ENCODE measurements at regions not wholly inside any gene's neighbourhood (a gene's known extent, or its start where the extent isn't known, plus 50 kb on each side); places are given as distances from the start of the nearest gene placed in this dataset.

- DNase-seq (ENCODE audit: low spot score): no peak
These were observed 724.0 kb downstream of the IRX1 start for GRCh38 chr5:4319478-4320128.

GRCh38 chr5:4330327-4330726 lies 734.7 kb downstream of the IRX1 start:
- DNase-seq (ENCODE audit: low spot score): no peak

DNA sequence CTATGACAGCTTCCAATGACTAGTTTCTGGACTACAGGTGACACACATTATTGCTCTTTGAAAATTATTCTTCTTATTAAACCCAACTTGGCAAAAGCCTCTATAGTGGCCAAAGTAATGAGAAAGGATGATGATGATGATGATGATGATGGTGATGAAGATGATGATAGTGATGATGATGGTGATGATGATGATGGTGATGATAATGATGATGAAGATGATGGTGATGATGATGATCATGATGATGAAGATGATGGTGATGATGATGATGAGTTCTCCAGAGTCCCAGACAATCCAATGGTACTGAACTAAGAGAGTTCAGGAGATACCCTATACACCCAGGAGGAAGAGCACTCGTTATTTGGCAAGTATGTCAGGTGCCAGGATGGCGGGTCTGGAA lies 739.4 kb downstream of the IRX1 start:
- DNase-seq (ENCODE audit: low spot score): no peak

- no peak for DNase-seq (ENCODE audit: low spot score)
These were observed 741.9 kb downstream of the IRX1 start for GRCh38 chr5:4337519-4337918.

DNA sequence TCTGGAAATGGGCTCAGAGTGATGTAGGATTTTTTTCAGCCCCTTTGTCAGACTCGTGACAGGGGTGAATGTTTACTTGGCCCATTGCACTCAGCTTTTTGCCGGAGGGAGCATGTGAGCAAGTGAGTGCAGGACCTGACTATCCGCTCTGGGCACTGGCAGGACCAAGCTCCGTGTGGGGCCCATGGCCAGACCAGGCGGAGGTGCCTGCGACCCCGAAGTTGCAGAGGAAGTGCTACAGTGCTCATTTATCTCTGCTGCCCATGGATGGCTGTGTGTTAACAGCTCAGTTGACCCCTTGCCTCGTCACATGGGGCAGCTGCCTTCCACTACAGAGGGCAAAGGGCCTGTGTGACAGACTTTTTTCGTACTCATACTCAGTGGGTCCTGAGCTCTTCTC lies 744.3 kb downstream of the IRX1 start:
- no peak for DNase-seq (ENCODE audit: low spot score)

DNA sequence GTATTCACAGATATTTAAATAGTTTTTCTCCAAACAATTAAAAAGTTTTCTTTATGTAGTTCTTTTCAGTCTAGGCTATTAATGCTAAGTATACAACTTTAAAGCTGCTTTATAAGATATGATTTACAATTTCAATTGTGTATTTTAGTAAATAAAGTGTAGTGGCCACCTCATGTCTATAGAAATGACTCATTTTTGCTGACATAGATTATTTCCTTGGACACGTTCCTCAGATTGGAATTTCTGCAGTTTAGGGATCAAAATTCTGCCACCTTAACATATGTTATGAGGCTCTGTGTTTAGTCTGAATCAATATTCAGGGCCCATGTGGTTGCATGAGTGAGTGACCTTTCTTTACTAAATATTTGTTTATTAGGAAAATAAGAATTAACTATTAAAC lies 750.2 kb downstream of the IRX1 start:
- DNase-seq (ENCODE audit: low spot score): no peak

GRCh38 chr5:4348423-4348822 lies 752.8 kb downstream of the IRX1 start:
- no peak for DNase-seq (ENCODE audit: low spot score)

DNA sequence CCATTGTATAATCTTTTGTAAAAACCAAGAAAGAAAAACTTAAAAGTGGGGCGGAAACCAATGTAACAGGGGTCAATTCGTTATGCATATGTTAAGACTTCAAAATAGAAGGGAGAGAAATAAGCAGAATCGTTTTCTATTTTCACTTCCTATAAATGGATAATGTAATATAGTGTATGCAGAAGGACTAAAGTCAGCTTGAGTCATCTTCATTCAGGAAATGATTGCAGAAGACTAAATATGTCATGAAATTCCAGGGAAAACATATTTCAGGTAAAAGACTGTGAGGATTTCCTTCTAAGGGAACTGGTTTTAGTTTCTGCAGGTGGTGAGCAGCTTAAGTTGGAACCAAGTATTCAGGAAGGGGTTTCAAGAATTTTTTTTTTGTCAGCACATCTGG lies 753.3 kb downstream of the IRX1 start:
- no peak for DNase-seq (ENCODE audit: low spot score)

DNA sequence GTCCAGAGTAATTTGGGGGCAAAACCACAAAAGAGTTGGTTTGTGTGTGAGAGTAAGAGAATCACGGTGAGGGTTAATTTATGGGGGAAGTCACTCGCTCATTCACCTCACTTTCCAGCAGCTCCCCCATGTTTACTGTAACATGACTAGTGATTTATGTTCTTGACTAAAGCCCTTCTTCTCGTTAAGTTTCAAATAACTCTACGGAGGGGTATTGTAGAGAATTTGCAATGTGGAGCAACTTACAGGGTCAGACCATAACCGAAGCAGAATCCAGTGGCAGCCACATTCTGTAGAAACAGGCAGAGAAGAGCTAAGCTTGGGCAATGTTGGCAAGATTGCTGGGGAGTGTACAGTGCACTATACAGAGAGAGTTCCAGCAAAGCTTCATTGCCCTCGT lies 760.6 kb downstream of the IRX1 start:
- DNase-seq (ENCODE audit: low spot score): no peak

- DNase-seq (ENCODE audit: low spot score): no peak
These were observed 764.2 kb downstream of the IRX1 start for GRCh38 chr5:4359847-4360246.

GRCh38 chr5:4361753-4362152 lies 766.1 kb downstream of the IRX1 start:
- DNase-seq (ENCODE audit: low spot score): no peak

DNA sequence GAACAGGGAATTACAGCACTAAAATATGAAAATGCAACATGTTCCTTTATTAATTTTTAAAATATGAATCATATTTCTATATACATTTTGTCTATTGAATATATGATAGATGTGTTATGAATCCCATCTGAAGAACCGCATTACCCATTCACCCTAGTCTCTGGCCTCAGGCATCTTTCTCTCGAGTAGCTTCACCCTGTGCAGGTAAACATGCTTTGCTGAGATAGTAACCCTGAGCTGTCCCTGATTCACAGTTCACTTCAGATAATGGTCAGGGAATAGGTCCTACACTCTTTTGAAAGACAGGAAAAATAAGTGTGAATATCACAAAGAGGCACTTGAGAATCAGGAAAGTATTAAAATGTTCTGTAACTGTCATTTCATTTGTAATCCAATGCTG lies 766.8 kb downstream of the IRX1 start:
- no peak for DNase-seq (ENCODE audit: low spot score)

- DNase-seq (ENCODE audit: low spot score): no peak
These were observed 767.4 kb downstream of the IRX1 start for GRCh38 chr5:4363045-4363444.

DNA sequence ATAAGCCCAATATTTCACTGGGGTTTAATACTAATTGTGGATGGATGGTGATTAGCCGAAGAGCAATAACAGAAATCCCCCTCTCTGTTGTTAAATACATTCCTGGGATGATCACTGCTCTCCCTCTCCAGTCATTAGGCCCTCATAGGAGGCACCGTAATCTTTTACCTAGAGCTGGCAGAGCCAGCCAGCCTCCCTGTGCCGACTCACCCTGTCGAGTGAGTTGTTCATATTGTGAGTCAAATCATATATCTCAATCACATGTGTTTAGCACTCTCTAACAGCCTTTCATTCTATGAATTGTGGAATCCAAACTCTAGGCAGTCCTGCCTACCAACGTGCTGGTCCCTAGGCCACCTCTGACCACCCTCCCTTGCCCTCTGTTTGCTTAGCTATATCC lies 771.0 kb downstream of the IRX1 start:
- DNase-seq (ENCODE audit: low spot score): no peak

DNA sequence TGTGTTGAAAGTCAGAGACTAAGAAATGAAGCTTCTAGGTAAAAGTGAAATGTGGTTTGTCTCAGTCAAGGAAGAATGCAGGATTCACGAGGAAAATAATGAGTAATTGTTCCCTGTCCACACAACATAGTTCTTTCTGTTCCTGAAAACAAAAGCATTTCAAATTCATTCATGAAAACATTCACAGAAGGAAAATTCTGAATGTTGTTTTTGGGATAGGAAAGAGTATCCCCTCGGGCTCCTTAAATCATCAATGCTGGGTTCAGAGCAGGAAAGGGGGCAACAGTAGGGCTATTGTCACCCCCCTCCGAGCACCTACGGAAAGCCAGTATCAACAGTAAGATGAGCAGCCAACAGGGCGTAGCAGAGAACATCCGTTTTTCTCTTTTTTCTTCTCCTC lies 769.9 kb upstream of the ADAMTS16 start:
- no peak for DNase-seq (ENCODE audit: low spot score)

- DNase-seq (ENCODE audit: low spot score): no peak
These were observed 767.6 kb upstream of the ADAMTS16 start for GRCh38 chr5:4372481-4372880.

- DNase-seq (ENCODE audit: low spot score): no peak
These were observed 766.9 kb upstream of the ADAMTS16 start for GRCh38 chr5:4373051-4373820.

GRCh38 chr5:4374866-4375265 lies 765.3 kb upstream of the ADAMTS16 start:
- DNase-seq (ENCODE audit: low spot score): no peak

DNA sequence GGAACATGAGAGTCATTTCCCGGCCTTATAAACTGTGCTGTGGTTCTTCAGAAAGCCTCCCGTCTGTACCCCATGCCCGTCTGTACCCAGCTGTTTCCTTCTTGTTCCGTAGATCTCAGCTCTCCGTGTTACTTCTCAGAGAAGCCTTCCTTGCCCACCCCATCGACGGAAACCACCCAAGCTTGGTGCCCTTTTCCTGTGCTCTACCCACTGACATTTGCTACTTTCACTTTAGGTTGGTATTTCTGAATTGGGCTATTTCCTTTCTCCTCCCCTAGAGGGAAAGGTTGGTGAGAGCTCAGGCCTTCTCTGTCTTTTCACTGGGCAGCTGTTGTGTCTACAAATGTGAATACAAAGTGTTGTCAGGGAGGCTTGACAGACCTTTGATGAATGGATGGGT lies 764.5 kb upstream of the ADAMTS16 start:
- no peak for DNase-seq (ENCODE audit: low spot score)

DNA sequence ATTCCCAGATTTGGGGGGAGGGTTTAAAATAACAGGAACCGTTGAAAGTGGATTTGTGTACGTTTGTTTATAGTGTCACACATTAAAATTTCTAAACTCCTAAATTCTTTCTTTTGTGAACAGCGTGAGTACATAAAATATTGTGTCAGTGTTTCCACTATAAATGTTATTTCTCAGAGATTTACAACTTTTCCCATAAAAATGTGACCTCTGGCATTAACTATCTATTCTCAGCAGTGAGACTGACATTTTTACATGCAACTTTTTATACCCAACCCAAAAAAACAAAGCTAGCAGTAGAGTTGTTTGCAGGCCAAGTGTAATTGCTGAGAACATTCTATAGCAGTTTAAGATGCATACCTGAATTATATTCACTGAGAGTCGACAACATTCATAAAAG lies 757.0 kb upstream of the ADAMTS16 start:
- DNase-seq (ENCODE audit: low spot score): no peak

- DNase-seq (ENCODE audit: low spot score): no peak
These were observed 756.5 kb upstream of the ADAMTS16 start for GRCh38 chr5:4383518-4384198.

GRCh38 chr5:4384649-4385048 lies 755.5 kb upstream of the ADAMTS16 start:
- DNase-seq (ENCODE audit: low spot score): no peak

GRCh38 chr5:4386152-4386551 lies 754.0 kb upstream of the ADAMTS16 start:
- DNase-seq (ENCODE audit: low spot score): no peak

Measured in activated CD4-positive, alpha-beta T cell treated with anti-CD3 and anti-CD28 coated beads, Interleukin-2, Interleukin-4, amounts not matched to agents 100 ng/mL and 50 ng/mL, durations not matched to agents 16 hours and 8 hours (primary cell).